Peyer's patch (tissue), 4 donors: ENCODE measurements at regions not wholly inside any gene's neighbourhood (a gene's known extent, or its start where the extent isn't known, plus 50 kb on each side); places are given as distances from the start of the nearest gene placed in this dataset.

Experiments
- POLR2A ChIP-seq, 2 donors: fragments of 450-650 bp; IDR thresholded peaks; one replicate each; pipeline ENCODE4 v1.5.1; 2017; ENCODE audit warnings: antibody characterized with exemption in 2 of 2, mild to moderate bottlenecking in 2 of 2, moderate library complexity in 2 of 2
- TF ChIP-seq, protein P1 (sequence below), 6 experiments: fragments of 450-650 bp in 4 of 6; fragments of 200-600 bp in 2 of 6; sonication (generic) in 1 of 6; IDR thresholded peaks; one replicate each; pipeline ENCODE4 v1.5.1; 2017 to 2019; ENCODE audit warnings: antibody characterized with exemption in 6 of 6, mild to moderate bottlenecking in 3 of 6, moderate library complexity in 1 of 6

DNA sequence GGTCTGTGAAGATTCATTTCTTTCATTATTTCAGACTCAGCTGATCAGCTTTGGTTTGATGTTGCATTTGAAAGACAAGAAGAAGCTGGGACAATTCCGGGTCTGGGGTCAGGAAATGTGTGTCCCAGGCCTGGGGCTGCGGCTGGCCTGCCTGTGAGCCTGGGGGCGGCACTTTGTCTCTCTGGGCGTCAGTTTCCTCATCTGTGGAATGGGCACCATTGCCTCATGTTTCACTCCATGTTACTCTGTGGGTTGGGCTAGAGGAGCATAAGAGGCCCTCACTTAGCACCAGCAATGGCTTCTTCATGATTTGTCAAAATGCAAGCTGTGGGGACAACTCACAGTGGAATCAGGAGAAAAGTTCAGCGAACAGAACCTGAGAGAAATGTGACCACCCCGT, 570.1 kb downstream of the VRK1 start:
- TF ChIP-seq, protein P1, sequence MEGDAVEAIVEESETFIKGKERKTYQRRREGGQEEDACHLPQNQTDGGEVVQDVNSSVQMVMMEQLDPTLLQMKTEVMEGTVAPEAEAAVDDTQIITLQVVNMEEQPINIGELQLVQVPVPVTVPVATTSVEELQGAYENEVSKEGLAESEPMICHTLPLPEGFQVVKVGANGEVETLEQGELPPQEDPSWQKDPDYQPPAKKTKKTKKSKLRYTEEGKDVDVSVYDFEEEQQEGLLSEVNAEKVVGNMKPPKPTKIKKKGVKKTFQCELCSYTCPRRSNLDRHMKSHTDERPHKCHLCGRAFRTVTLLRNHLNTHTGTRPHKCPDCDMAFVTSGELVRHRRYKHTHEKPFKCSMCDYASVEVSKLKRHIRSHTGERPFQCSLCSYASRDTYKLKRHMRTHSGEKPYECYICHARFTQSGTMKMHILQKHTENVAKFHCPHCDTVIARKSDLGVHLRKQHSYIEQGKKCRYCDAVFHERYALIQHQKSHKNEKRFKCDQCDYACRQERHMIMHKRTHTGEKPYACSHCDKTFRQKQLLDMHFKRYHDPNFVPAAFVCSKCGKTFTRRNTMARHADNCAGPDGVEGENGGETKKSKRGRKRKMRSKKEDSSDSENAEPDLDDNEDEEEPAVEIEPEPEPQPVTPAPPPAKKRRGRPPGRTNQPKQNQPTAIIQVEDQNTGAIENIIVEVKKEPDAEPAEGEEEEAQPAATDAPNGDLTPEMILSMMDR (IDR thresholded peaks at IDR 0.05), result no peak
- no peak for TF ChIP-seq POLR2A (IDR thresholded peaks at IDR 0.05)
